Astrocyte (in vitro differentiated cells and primary cell): ENCODE measurements at regions not wholly inside any gene's neighbourhood (a gene's known extent, or its start where the extent isn't known, plus 50 kb on each side); places are given as distances from the start of the nearest gene placed in this dataset.

ENCODE experiments used
- DNase-seq: peaks from one replicate; pipeline ENCODE4 v3.0.0-alpha.2; 2010; ENCODE audit warnings: low read depth
- FAIRE-seq: peaks from 2 replicates; lab custom pipeline; 2011; peaks lifted over from hg19 to GRCh38; lab: Jason Lieb, UNC
- H2AFZ ChIP-seq: 2 replicates; pipeline ENCODE4 v1.6.0; 2012; ENCODE audit warnings: low read depth, low read length, inconsistent platforms
- H3K27ac ChIP-seq: 2 replicates; pipeline ENCODE4 v1.5.1; 2011; ENCODE audit warnings: low read depth, low read length, inconsistent platforms
- H3K27me3 ChIP-seq: 2 replicates; pipeline ENCODE4 v1.6.0; 2011; ENCODE audit warnings: low read length, inconsistent platforms; ENCODE audit not compliant: insufficient read depth
- H3K36me3 ChIP-seq: 2 replicates; pipeline ENCODE4 v1.5.1; 2011; ENCODE audit warnings: low read length, inconsistent platforms; ENCODE audit not compliant: insufficient read depth
- H3K4me1 ChIP-seq: 2 replicates; pipeline ENCODE4 v1.5.1; 2011; ENCODE audit warnings: low read length, inconsistent platforms; ENCODE audit not compliant: insufficient read depth
- H3K4me2 ChIP-seq: 2 replicates; pipeline ENCODE4 v1.6.0; 2012; ENCODE audit warnings: low read length, inconsistent platforms
- H3K4me3 ChIP-seq: 2 replicates; pipeline ENCODE4 v1.5.1; 2011; ENCODE audit warnings: low read depth, mild to moderate bottlenecking, low read length, inconsistent platforms; ENCODE audit not compliant: insufficient read depth
- H3K79me2 ChIP-seq: 2 replicates; pipeline ENCODE4 v1.6.0; 2012; ENCODE audit warnings: mild to moderate bottlenecking, low read length, inconsistent platforms; ENCODE audit not compliant: insufficient read depth
- H3K9ac ChIP-seq: 2 replicates; pipeline ENCODE4 v1.6.0; 2012; ENCODE audit warnings: mild to moderate bottlenecking, low read length, inconsistent platforms
- H3K9me3 ChIP-seq: 2 replicates; pipeline ENCODE4 v1.5.1; 2012; ENCODE audit warnings: low read depth, mild to moderate bottlenecking, low read length, inconsistent platforms; ENCODE audit not compliant: insufficient read depth
- H4K20me1 ChIP-seq: 2 replicates; pipeline ENCODE4 v1.6.0; 2012; ENCODE audit warnings: low read length, inconsistent platforms; ENCODE audit not compliant: insufficient read depth
- H3K27ac Mint-ChIP-seq: one replicate; pipeline ENCODE4 v1.8.0; 2021; ENCODE audit warnings: mild to moderate bottlenecking, mixed read lengths; ENCODE audit not compliant: unreplicated experiment
- H3K27me3 Mint-ChIP-seq: one replicate; pipeline ENCODE4 v1.8.0; 2021; ENCODE audit warnings: low read depth, mixed read lengths; ENCODE audit not compliant: unreplicated experiment
- H3K36me3 Mint-ChIP-seq: one replicate; pipeline ENCODE4 v1.8.0; 2021; ENCODE audit warnings: low read depth, mixed read lengths; ENCODE audit not compliant: unreplicated experiment
- H3K4me1 Mint-ChIP-seq: one replicate; pipeline ENCODE4 v1.8.0; 2021; ENCODE audit warnings: low read depth, mixed read lengths; ENCODE audit not compliant: unreplicated experiment
- H3K4me3 Mint-ChIP-seq: one replicate; pipeline ENCODE4 v1.8.0; 2021; ENCODE audit warnings: mild to moderate bottlenecking, moderate library complexity, mixed read lengths; ENCODE audit not compliant: unreplicated experiment
- H3K9me3 Mint-ChIP-seq: one replicate; pipeline ENCODE4 v1.8.0; 2021; ENCODE audit warnings: mild to moderate bottlenecking, mixed read lengths; ENCODE audit not compliant: unreplicated experiment
- CTCF ChIP-seq: IDR thresholded peaks from 2 replicates; pipeline ENCODE4 v1.5.1; 2011; ENCODE audit warnings: low read depth, mild to moderate bottlenecking, inconsistent platforms, low read length, moderate library complexity; ENCODE audit not compliant: insufficient read depth
- EZH2 ChIP-seq: IDR thresholded peaks from 2 replicates; pipeline ENCODE4 v1.6.1; 2012; ENCODE audit warnings: mild to moderate bottlenecking, low read length, inconsistent platforms; ENCODE audit not compliant: insufficient read depth

GRCh38 chr13:37179645-37180044 is 74.2 kb upstream of the CSNK1A1L start:
- TF ChIP-seq CTCF (no peak), EZH2 (no peak)
- H3K27me3 ChIP-seq: no peaks in the 10 kb centered on the region
- no peak overlapping the region for H3K9ac ChIP-seq
- DNase-seq (peak; percentile 64), FAIRE-seq (no peak)
- no peaks in the 10 kb centered on the region for H3K4me1 Mint-ChIP-seq
- H3K4me2 ChIP-seq: no peak overlapping the region
- peaks cover 3% of the 10 kb centered on the region for H3K9me3 Mint-ChIP-seq
- H4K20me1 ChIP-seq: no peaks in the 10 kb centered on the region
- no peaks in the 10 kb centered on the region for H3K36me3 Mint-ChIP-seq
- H3K27ac Mint-ChIP-seq: no peak overlapping the region
- H3K4me1 ChIP-seq: no peaks in the 10 kb centered on the region
- no peaks in the 10 kb centered on the region for H3K27me3 Mint-ChIP-seq
- H3K4me3 Mint-ChIP-seq: no peak overlapping the region
- no peaks in the 10 kb centered on the region for H3K9me3 ChIP-seq
- H2AFZ ChIP-seq: no peak overlapping the region
- H3K36me3 ChIP-seq: no peaks in the 10 kb centered on the region
- H3K27ac ChIP-seq: no peak overlapping the region
- no peak overlapping the region for H3K4me3 ChIP-seq
- no peaks in the 10 kb centered on the region for H3K79me2 ChIP-seq

GRCh38 chr13:37177125-37177524 is 71.7 kb upstream of the CSNK1A1L start:
- Histone ChIP-seq H3K9ac (no peak overlapping the region), H3K27me3 (no peaks in the 10 kb centered on the region), H3K4me1 (peaks cover 7% of the 10 kb centered on the region), H3K79me2 (no peaks in the 10 kb centered on the region), H3K27ac (no peak overlapping the region), H3K4me2 (no peak overlapping the region), H3K36me3 (no peaks in the 10 kb centered on the region), H2AFZ (no peak overlapping the region), H4K20me1 (no peaks in the 10 kb centered on the region), H3K4me3 (no peak overlapping the region), H3K9me3 (no peaks in the 10 kb centered on the region)
- H3K9me3 Mint-ChIP-seq: peaks cover under 1% of the 10 kb centered on the region
- no peaks in the 10 kb centered on the region for H3K36me3 Mint-ChIP-seq
- no peak overlapping the region for H3K4me3 Mint-ChIP-seq
- TF ChIP-seq EZH2 (no peak), CTCF (no peak)
- DNase-seq: no peak
- no peak overlapping the region for H3K27ac Mint-ChIP-seq
- H3K27me3 Mint-ChIP-seq: no peaks in the 10 kb centered on the region
- FAIRE-seq: no peak
- H3K4me1 Mint-ChIP-seq: peaks cover 3% of the 10 kb centered on the region

GRCh38 chr13:37175996-37176395 is 70.5 kb upstream of the CSNK1A1L start:
- H3K4me3 Mint-ChIP-seq: no peak overlapping the region
- no peak overlapping the region for H3K4me3 ChIP-seq
- H3K27me3 Mint-ChIP-seq: no peaks in the 10 kb centered on the region
- peak; percentile 81 for FAIRE-seq
- no peak overlapping the region for H3K27ac Mint-ChIP-seq
- H3K4me1 Mint-ChIP-seq: peaks cover 3% of the 10 kb centered on the region
- no peaks in the 10 kb centered on the region for H4K20me1 ChIP-seq
- H3K4me2 ChIP-seq: no peak overlapping the region
- TF ChIP-seq EZH2 (no peak), CTCF (no peak)
- H3K9me3 ChIP-seq: no peaks in the 10 kb centered on the region
- H3K9ac ChIP-seq: no peak overlapping the region
- no peaks in the 10 kb centered on the region for H3K27me3 ChIP-seq
- H3K36me3 ChIP-seq: no peaks in the 10 kb centered on the region
- H3K36me3 Mint-ChIP-seq: no peaks in the 10 kb centered on the region
- H2AFZ ChIP-seq: no peak overlapping the region
- H3K9me3 Mint-ChIP-seq: peaks cover 3% of the 10 kb centered on the region
- H3K4me1 ChIP-seq: peaks cover 7% of the 10 kb centered on the region
- H3K79me2 ChIP-seq: no peaks in the 10 kb centered on the region
- DNase-seq: peak; percentile 86
- H3K27ac ChIP-seq: no peak overlapping the region
